Skeletal muscle satellite cell (primary cell): ENCODE measurements at regions not wholly inside any gene's neighbourhood (a gene's known extent, or its start where the extent isn't known, plus 50 kb on each side); places are given as distances from the start of the nearest gene placed in this dataset.
"Not testable (repeated sequence)": the region's sequence is repeated elsewhere in the genome, so short reads cannot be mapped to it uniquely, and the experiment has no call there.

Source experiments
- H3K27me3 ChIP-seq: 2 replicates; pipeline ENCODE4 v1.7.0; 2013; ENCODE audit warnings: low read length; ENCODE audit not compliant: control insufficient read depth, insufficient read depth
- H3K36me3 ChIP-seq: 2 replicates; pipeline ENCODE4 v1.7.0; 2013; ENCODE audit warnings: mild to moderate bottlenecking, control low read depth, low read length; ENCODE audit not compliant: insufficient read depth
- H3K4me1 ChIP-seq: 2 replicates; pipeline ENCODE4 v1.7.0; 2013; ENCODE audit warnings: low read length; ENCODE audit not compliant: control insufficient read depth, insufficient read depth
- H3K4me2 ChIP-seq: 2 replicates; pipeline ENCODE4 v1.7.0; 2013; ENCODE audit warnings: mild to moderate bottlenecking, low read length
- H3K4me3 ChIP-seq: 2 replicates; pipeline ENCODE4 v1.7.0; 2013; ENCODE audit warnings: low read length
- H3K9ac ChIP-seq: 2 replicates; pipeline ENCODE4 v1.7.0; 2013; ENCODE audit warnings: mild to moderate bottlenecking, low read depth, low read length, moderate library complexity
- H3K9me3 ChIP-seq: replicated peaks from 2 replicates; pipeline ENCODE4 v1.7.0; 2013; ENCODE audit warnings: mild to moderate bottlenecking, control low read depth, low read length

DNA sequence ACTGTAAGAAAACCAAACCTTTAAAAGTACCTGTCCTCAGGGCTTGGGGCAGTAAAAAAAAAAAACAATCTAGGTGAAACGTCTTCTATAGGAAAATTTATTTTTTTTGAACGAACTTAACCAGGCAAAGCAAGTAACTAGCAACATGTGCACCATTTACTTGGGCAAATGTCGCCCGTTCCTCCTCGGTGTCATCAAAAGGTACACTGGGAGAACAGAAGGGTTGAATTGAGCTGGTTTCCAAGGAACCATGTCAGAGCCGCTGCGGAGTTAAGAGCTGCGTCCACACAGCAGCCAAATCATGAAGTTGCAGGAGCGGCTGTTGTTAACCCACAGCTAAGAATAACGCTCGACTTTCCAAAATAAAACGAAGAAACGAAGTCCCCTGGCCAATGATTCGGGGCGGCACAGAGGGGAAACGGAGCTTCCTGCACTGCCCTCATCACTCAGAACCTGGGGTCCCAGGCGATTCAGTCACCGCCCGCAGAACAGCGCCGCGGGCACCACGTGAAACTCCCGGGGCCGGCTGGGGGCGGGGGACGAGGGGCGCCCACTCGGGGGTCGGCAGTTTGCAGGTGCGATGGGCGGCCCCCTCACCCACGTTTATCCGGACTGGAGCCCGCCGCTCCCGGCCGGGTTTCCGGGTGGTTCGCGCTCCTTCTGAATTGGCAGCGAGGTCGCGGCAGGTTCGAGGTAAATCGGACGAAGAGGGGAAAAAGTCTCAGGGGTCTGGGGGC, 53.6 kb upstream of the PLGLB1 start:
- H3K9ac ChIP-seq = peak overlapping the region; percentile 83
- not testable (repeated sequence) for H3K36me3 ChIP-seq, H3K9me3 ChIP-seq, H3K27me3 ChIP-seq, H3K4me1 ChIP-seq
- H3K4me2 ChIP-seq = peak overlapping the region; percentile 84
- H3K4me3 ChIP-seq = peak overlapping the region; percentile 76

DNA sequence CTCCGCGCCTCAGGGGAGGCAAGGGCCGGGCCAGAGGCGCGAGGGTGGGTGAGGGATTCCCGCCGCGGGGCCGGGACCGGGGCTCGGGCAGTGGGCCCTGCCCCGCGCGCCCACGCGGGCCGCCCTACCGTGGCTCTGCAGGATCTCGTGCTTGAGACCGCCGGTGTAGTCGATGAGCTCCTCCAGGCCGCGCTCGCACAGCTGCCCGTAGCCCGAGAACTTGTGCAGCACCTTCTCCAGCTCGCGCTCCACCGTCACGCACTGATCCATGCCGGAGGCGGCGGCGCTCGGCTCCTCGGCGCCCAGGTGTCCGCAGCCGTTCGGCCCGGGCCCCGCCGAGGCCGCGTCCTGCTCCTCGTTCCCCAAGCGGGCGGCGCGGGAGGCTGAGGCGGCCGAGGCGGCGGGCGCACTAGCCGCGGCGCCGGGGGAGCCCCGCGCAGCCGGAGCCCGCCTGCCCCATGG, 54.2 kb upstream of the PLGLB1 start:
- peak overlapping the region; percentile 83 for H3K9ac ChIP-seq
- not testable (repeated sequence) for H3K27me3 ChIP-seq, H3K36me3 ChIP-seq, H3K9me3 ChIP-seq, H3K4me1 ChIP-seq
- H3K4me2 ChIP-seq = peak overlapping the region; percentile 84
- H3K4me3 ChIP-seq = peak overlapping the region; percentile 76

DNA sequence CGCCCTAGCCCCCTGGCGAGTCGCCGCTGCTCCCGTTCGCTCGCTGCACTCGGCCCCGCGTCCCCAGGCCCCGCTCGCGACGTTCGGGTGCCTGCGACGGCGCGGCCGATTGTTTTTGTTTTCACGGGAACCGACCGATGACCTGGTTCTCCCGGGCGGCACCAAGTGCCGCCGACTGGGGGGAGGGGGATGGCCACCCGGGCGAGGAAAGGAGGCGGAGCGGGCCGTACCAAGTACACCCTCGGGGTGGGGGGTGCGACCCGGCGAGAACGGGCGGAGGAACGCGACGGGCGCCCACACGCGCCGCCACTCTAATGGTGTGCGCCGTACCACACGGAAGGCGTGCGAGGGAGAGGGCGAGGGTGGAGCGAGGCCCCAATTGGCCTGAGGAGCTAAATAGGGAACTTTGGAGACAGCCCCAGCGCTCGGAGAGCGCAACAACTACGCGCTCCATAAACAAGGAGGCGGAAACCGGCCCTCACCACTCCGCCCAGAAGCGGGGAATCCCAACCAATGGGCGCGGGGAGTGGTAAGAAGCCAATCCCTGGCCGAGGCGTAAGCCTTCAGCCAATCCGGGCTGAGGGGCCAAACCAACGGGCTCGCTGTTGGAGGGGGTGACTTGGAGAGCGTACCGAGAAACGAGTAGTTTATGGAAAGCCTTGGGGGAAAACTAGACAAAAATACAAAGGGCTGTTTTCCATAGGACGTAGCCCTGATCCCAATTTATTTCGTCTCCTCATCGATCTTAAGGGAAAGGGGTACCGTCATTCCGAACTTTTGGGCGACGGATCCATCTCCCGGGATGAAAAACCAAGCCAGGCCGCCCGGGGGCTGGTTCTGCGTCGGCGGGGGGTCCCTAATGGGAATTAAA, 54.8 kb upstream of the PLGLB1 start:
- H3K4me2 ChIP-seq = peak overlapping the region; percentile 86
- H3K9me3 ChIP-seq, H3K4me1 ChIP-seq, H3K36me3 ChIP-seq, H3K27me3 ChIP-seq: not testable (repeated sequence)
- peak overlapping the region; percentile 76 for H3K4me3 ChIP-seq
- peak overlapping the region; percentile 83 for H3K9ac ChIP-seq

DNA sequence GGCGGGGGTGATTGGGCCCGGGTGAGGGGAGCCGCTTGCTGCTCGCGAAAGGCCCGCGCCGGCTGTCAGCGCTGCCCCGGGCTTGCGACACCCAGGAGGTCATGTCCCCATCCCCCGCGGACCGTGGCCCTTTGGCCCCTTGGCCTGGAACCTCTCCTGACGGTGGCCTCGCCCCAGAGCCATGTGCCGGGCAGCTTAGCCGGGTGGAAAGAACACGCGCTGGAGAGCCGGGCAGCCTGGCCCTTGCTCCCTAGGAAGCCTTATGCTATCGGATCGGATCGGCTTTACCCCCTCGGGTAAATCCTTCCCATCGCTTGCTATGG, 55.4 kb upstream of the PLGLB1 start:
- not testable (repeated sequence) for H3K9me3 ChIP-seq, H3K27me3 ChIP-seq, H3K36me3 ChIP-seq, H3K4me1 ChIP-seq
- Histone ChIP-seq H3K4me2 (peak overlapping the region; percentile 86), H3K9ac (peak overlapping the region; percentile 83), H3K4me3 (peak overlapping the region; percentile 76)

DNA sequence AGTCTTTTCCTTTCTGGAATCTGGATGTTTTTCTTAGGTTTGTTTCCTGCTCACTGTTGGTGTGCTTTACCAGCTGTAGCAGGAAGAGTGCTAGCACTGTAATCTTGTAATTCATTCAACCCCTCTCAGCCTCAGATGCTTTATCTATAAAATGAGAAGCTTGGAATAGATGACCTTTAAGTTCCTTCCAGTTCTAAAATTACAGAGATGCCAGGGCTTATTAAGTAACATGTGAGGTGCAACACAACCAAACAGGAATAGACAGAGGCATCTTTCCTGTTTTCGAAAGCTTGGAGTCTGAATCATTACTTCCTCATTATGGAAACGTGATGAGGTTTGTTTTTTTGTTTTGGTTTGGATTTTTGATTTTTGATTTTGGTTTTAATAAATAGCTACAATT, 60.1 kb upstream of the PLGLB1 start:
- H3K4me2 ChIP-seq, H3K9ac ChIP-seq, H3K4me1 ChIP-seq, H3K36me3 ChIP-seq, H3K27me3 ChIP-seq, H3K9me3 ChIP-seq, H3K4me3 ChIP-seq: not testable (repeated sequence)

DNA sequence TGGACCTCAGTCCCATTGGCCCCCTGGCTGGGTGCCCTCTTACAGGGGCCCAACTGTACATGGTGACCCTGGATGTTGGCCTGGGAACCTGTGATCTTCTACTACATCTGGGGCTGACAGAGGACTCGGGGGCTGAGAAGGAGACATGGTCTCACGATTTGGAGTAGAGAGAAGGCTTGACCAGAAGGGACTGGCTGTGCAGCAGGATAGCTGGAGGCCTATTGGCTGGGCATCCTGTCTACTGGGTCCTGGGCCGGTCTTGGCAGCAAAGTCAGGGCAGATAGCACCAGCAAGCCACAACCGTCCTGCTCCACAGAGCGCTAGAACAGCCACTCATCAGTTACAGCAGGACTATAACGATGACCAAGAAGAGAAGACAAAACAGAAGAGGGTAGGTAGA, 66.4 kb upstream of the PLGLB1 start:
- H3K4me3 ChIP-seq, H3K36me3 ChIP-seq: not testable (repeated sequence)

DNA sequence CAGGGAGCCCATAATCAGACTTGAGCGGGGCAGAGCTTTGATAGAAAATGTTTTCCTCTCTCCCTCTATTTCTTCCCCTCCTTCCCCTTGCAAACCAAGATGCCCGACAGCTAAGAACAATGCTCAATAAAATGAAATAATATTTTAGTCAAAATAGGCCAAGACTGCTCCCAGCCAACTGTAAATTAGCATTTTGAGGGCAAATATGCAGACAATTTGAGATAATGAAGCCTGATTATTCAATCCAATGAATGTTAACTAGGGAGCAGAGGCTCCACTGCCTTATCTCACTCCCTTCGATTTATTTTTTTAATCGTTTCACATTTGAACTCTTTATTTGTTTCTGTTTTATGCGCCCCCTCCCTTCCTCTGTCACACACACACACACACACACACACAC, 67.8 kb upstream of the PLGLB1 start:
- not testable (repeated sequence) for H3K4me3 ChIP-seq, H3K4me1 ChIP-seq, H3K9ac ChIP-seq, H3K9me3 ChIP-seq, H3K27me3 ChIP-seq, H3K4me2 ChIP-seq, H3K36me3 ChIP-seq

More for the DNA sequence above, 66.4 kb upstream of the PLGLB1 start:
- H3K27me3 ChIP-seq, H3K4me1 ChIP-seq, H3K9me3 ChIP-seq, H3K4me2 ChIP-seq, H3K9ac ChIP-seq: not testable (repeated sequence)

DNA sequence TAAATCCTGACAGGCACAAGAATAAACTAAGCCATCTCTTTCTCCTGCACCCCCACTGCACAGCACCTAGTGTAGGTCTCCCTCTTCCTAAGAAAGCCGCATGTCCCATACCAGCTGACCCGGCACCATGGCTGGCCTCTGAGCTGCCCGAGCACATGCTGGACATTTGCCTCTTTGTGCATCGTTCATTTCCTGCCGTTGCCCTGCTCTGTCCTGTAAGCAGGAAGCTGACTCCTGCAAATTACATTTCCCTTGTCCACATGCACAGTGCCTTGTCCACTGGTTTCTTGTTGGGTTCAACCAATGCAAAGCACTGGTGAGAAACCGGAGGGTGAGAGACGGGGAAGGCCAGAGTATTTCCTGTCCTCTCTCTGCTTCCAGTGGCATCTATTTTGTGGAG, 71.6 kb upstream of the PLGLB1 start:
- H3K9ac ChIP-seq, H3K4me1 ChIP-seq, H3K27me3 ChIP-seq, H3K36me3 ChIP-seq, H3K9me3 ChIP-seq, H3K4me2 ChIP-seq, H3K4me3 ChIP-seq: not testable (repeated sequence)

DNA sequence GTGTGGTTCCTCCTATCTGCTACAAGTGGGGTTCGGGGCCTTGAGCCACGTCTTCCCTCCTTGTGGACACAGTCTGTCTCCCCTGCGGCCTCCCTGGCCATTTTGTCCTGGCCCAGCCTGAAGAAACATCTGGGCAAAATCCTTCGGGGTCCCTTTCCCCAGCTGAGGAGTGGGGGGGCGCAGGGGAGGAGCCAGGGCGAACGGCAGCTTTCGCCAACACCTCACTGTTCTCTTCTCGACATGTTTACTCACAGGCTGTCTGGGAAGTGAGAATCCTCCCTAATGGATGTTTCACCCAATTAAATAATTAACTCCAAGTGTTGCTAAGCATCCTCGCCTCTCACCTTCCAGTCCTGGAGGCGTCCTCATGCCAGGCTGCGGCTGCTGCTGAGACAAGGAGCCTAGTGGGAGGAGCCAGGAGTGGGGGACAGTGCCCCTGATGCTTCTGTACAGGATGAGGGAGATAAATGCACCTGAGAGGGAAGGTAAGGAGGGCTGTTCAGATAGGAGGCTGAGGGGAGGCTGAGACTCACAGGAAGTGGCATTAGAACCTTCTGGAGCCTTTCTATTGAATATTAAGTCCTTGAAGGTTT, 72.4 kb upstream of the PLGLB1 start:
- not testable (repeated sequence) for H3K4me2 ChIP-seq, H3K27me3 ChIP-seq, H3K9ac ChIP-seq

DNA sequence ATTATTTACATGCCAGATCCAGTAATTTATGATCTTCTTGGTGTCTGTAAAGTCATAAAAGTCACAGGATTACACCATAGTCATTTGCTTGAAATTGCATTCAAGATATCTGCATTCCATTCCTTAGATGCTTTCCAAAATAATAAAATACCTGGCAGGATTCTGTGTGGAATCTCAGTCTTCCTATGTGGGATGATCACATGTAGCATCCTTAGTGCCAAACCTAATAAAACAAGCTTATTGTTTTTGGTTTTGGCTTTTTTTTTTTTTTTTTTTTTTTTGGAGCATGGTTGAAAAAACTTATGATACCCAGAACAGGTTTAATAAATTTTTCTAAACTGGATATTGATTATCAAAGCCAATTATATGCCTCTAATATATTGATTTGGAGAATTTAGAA, 74.2 kb upstream of the PLGLB1 start:
- not testable (repeated sequence) for H3K4me2 ChIP-seq, H3K27me3 ChIP-seq, H3K9ac ChIP-seq, H3K9me3 ChIP-seq, H3K4me1 ChIP-seq, H3K36me3 ChIP-seq, H3K4me3 ChIP-seq

More for the DNA sequence above, 72.4 kb upstream of the PLGLB1 start:
- not testable (repeated sequence) for H3K9me3 ChIP-seq, H3K4me1 ChIP-seq, H3K36me3 ChIP-seq, H3K4me3 ChIP-seq

DNA sequence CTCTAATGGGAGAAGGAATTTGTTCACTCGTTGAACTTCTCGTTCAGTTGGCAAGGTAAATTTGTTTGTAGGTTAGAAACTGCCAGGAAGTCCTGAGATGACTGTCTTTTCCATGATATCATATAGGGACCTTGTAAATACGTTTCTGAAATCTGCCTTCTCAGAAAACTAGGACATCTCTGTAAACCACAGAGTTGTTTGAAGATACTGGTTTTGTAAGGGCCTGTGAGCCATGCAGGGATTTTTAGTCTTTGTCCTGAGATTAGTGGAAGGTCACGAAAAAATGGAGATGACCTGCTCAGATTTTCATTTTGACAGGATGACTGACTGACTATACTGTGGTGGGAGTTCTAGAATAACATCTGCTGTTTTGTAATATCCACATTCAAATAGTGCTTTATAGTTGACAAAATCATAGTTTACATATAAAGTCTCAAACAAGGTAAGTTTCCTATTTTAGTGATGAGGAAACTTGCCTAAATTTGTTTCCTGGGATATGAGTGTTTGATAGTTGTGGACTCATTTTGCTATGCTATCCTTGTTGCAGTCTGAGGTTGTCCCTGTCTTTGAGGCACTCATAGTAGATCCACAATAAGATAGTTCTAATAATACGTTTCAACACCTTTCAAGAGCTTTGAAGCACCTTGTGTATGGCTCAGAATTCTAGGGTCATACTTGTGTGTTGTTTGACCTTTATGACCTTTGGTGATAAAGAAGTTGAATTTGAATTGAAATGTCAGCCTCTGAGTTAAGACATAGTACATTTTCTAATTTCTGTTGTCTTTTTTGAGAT, 107.3 kb upstream of the PLGLB1 start:
- not testable (repeated sequence) for H3K27me3 ChIP-seq, H3K9me3 ChIP-seq, H3K9ac ChIP-seq, H3K4me3 ChIP-seq, H3K4me1 ChIP-seq, H3K36me3 ChIP-seq, H3K4me2 ChIP-seq
